ENCODE measurements at regions not wholly inside any gene's neighbourhood (a gene's known extent, or its start where the extent isn't known, plus 50 kb on each side); places are given as distances from the start of the nearest gene placed in this dataset.

DNA sequence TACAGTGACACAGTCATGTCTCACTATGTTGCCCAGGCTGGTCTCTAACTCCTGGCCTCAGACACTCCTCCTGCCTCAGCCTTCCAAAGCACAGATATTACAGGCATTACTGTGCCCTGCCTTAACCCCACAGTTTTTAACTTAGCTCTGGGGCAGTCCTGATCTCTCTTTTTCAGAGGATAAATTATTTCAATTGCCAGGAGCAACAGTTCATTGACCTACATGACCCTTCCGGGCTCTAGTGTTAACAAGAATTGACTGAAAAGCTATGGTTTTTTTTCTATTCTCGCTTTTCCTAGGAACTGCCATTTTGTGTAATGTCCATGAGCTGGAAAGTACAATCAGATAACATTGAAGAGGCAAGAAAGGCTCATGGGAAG, 92.8 kb downstream of the HNRNPLL start:
- DNase-seq (ENCODE audit: low read depth), result no peak
- TF ChIP-seq CTCF (IDR thresholded peaks at IDR 0.05; ENCODE audit: low read length, missing control alignments), result no peak
- no peak overlapping the region for H3K4me3 ChIP-seq (replicated peaks; ENCODE audit: low read depth, low read length)

DNA sequence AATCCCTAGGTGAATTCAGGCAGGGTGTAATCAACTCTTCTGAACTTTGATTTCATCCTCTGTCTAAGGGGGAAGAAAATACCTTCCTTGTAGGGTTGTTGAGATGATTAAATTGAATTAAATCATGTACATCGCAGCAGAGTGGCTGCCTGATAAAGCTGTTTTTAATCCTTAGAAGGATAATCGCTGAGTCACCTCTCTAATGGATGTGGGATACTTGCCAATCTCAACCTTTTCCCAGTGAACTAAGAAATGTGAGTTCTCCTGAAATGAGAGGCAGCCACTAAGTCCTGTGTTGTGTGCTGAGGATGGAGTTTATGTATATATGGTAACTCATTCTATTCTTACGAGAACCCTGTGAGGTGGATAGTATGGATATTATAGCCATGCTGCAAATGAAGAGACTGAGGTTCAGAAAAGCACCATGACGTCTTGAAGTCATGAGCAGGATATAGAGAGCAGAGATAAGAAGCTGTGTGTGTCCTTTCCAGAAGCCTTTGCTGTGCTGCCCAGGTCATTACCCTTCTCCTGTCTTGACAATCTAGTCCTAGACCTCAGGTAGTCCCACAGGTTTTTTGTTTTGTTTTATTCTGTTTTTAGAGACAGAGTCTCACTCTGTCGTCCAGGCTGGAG, 93.3 kb downstream of the HNRNPLL start:
- peak; percentile 73 for DNase-seq (ENCODE audit: low read depth)
- no peak for TF ChIP-seq CTCF (IDR thresholded peaks at IDR 0.05; ENCODE audit: low read length, missing control alignments)
- H3K4me3 ChIP-seq (replicated peaks; ENCODE audit: low read depth, low read length), result no peak overlapping the region

DNA sequence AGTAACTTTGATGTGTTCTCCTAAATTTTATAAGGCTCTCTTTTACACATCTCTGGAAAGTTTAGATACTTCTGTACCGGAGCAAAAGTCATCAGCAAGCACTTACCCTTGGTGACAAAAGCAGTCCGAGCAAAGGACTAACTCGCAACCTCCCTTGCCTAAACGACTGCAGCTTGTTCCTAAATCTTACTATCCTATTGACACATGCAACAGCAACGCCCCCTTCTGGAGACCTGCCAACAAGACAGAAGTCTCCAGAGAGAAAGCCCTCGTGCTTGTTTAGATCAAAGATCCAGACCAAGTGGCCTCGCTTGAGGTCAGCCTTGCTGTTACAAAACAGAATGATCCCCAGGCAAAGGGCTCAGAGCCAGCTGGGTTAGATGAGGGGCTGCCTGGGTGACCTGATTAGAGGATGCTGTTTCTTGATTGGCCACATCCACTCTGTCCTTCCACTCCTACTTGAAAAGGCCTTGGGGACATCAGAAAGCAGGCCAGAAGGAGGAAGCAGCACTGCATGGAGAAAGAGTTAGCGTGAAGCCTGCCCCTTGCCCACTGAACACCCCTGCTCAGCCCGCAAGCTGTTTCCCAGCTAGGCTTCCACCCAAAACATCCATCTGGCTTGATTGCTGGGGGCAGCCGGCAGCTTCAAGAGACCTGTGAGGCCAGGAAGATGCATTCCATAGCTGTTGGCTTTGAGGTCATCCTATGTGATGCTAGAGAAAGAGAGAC, 94.3 kb downstream of the HNRNPLL start:
- peak; percentile 86 for DNase-seq (ENCODE audit: low read depth)
- H3K4me3 ChIP-seq (replicated peaks; ENCODE audit: low read depth, low read length), result no peak overlapping the region
- peak; percentile 14 for TF ChIP-seq CTCF (IDR thresholded peaks at IDR 0.05; ENCODE audit: low read length, missing control alignments)

DNA sequence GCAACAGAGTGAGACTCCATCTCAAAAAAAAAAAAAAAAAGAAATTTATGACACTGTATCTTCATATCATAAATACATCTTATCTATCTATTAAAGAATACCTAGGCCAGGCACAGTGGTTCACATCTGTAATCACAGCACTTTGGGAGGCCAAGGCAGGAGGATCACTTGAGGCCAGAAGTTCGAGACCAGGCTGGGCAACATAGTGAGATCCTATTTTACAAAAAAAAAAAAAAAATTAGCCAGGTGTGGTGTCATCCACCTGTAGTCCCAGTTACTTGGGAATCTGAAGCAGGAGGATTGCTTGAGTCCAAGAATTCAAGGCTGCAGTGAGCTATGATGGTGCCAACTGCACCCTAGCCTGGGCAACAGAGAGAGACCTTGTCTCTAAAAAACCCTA, 95.0 kb downstream of the HNRNPLL start:
- no peak overlapping the region for H3K4me3 ChIP-seq (replicated peaks; ENCODE audit: low read depth, low read length)
- no peak for TF ChIP-seq CTCF (IDR thresholded peaks at IDR 0.05; ENCODE audit: low read length, missing control alignments)
- no peak for DNase-seq (ENCODE audit: low read depth)

- no peak overlapping the region for H3K4me3 ChIP-seq (replicated peaks; ENCODE audit: low read depth, low read length)
- peak; percentile 80 for DNase-seq (ENCODE audit: low read depth)
- no peak for TF ChIP-seq CTCF (IDR thresholded peaks at IDR 0.05; ENCODE audit: low read length, missing control alignments)
Measured at GRCh38 chr2:38505779-38506178, 96.9 kb downstream of the HNRNPLL start.

DNA sequence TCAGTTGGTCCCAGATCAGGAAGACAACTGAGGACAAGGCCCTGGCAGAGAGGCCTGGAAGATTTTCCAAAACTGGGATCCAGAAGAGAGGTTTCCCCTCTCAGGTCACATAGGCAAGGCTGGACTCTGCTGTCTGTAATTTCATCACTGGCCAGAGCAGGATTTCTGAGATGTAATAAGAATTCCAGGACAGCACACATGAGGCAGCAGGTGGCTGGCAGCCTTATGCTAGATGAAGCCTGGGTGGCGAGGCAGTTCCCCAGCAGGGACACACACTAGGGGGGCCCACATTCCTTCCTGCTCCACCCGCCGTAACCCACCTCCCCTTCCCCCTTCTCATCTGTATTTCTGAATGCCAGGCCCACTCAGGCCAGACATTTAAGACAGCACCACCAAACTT, 98.6 kb downstream of the HNRNPLL start:
- no peak overlapping the region for H3K4me3 ChIP-seq (replicated peaks; ENCODE audit: low read depth, low read length)
- no peak for DNase-seq (ENCODE audit: low read depth)
- no peak for TF ChIP-seq CTCF (IDR thresholded peaks at IDR 0.05; ENCODE audit: low read length, missing control alignments)

- no peak overlapping the region for H3K4me3 ChIP-seq (replicated peaks; ENCODE audit: low read depth, low read length)
- no peak for TF ChIP-seq CTCF (IDR thresholded peaks at IDR 0.05; ENCODE audit: low read length, missing control alignments)
- no peak for DNase-seq (ENCODE audit: low read depth)
Measured at GRCh38 chr2:38502107-38502506, 100.6 kb downstream of the HNRNPLL start.
